AG04450 (cell line): ENCODE measurements at regions not wholly inside any gene's neighbourhood (a gene's known extent, or its start where the extent isn't known, plus 50 kb on each side); places are given as distances from the start of the nearest gene placed in this dataset.

Experiments used
- CTCF ChIA-PET: fragments of 300-600, 350-600 bp; formaldehyde crosslinking; extraction: SDS; loops from one replicate; lab custom pipeline; 2022; ENCODE audit warnings: antibody characterized with exemption, inconsistent platforms; lab: Charles Lee
- POLR2A ChIA-PET: fragments of 350-600 bp; formaldehyde crosslinking; extraction: SDS; loops from one replicate; lab custom pipeline; 2021; ENCODE audit warnings: antibody characterized with exemption, inconsistent platforms; lab: Yijun Ruan, JAX
- DNase-seq: peaks from one replicate; pipeline ENCODE4 v3.0.0-alpha.2; 2011; ENCODE audit warnings: low read depth, low spot score
- H3K27ac ChIP-seq: one replicate; pipeline ENCODE4 v1.5.1; 2012; ENCODE audit warnings: low read depth, low read length, control low read depth
- H3K27me3 ChIP-seq: one replicate; pipeline ENCODE4 v1.6.0; 2012; ENCODE audit warnings: low read length; ENCODE audit not compliant: control insufficient read depth, insufficient read depth
- H3K4me3 ChIP-seq: 2 replicates; pipeline ENCODE4 v1.5.1; 2011; ENCODE audit warnings: mild to moderate bottlenecking, low read depth, low read length, control low read depth
- H3K9me3 ChIP-seq: 2 replicates; pipeline ENCODE4 v1.5.1; 2012; ENCODE audit warnings: low read length; ENCODE audit not compliant: control insufficient read depth, insufficient read depth
- CTCF ChIP-seq: IDR thresholded peaks from 2 replicates; pipeline ENCODE4 v1.5.1; 2011; ENCODE audit warnings: low read depth, low read length, control low read depth, inconsistent platforms

DNA sequence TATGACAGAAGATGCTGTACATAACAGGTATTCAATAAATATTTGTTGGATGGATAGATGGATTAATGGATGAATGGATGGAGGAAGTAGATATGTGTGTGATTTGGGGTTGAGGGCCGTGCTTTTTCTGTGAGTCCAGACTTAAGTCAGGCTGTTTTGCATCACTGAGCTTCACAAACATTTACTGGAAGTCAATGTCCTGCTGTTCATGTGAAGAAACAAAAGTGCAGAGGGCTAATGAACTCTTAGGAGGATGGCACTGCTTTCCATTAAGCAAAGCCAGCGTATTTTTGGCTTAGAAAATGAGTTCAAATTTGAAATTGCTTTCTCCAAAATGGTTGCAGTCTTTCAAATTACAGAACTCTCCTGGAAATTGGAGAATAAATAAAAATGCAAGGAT is 260.6 kb upstream of the SASH1 start:
- CTCF ChIA-PET: interaction anchor here (0.6 kb wide), 1 partner anchor 66 kb away, joined by 3 read pairs; no protein-coding TSS in a partner anchor
- no peak overlapping the region for H3K27ac ChIP-seq
- no peaks in the 10 kb centered on the region for H3K27me3 ChIP-seq
- TF ChIP-seq CTCF: no peak
- no peak overlapping the region for H3K4me3 ChIP-seq
- H3K9me3 ChIP-seq: no peaks in the 10 kb centered on the region
- DNase-seq: no peak
- POLR2A ChIA-PET: no interaction called here

- no peak for TF ChIP-seq CTCF
- ChIA-PET POLR2A (no interaction called here), CTCF (interaction anchor here (0.5 kb wide), 1 partner anchor 17 kb away, joined by 5 read pairs; no protein-coding TSS in a partner anchor)
- H3K4me3 ChIP-seq: no peak overlapping the region
- no peaks in the 10 kb centered on the region for H3K27me3 ChIP-seq
- H3K27ac ChIP-seq: no peak overlapping the region
- no peaks in the 10 kb centered on the region for H3K9me3 ChIP-seq
- DNase-seq: no peak
These were observed 259.9 kb upstream of the SASH1 start for GRCh38 chr6:148082696-148083095.

- H3K4me3 ChIP-seq: no peak overlapping the region
- no peak overlapping the region for H3K27ac ChIP-seq
- no peak for TF ChIP-seq CTCF
- no peaks in the 10 kb centered on the region for H3K9me3 ChIP-seq
- ChIA-PET CTCF (no interaction called here), POLR2A (no interaction called here)
- H3K27me3 ChIP-seq: no peaks in the 10 kb centered on the region
- no peak for DNase-seq
These were observed 256.9 kb upstream of the SASH1 start for GRCh38 chr6:148085631-148086331.

DNA sequence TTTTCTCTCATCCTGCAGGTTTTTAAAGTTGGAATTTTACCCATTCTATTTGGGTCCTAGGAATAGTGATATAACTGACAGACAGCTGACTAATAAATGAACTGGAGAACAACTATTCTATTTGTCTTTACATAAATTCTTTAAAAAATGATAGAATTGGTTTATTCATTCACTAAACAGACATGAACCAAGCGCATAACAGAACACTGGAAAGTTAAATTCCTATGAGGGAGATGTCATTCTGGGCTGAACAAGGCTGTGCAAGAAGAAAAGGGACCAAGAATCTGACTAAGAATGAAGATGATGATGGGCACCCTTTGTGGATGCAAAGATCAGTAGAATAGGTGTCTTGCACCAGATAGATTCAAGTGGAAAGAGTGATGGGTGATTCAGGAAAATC is 256.3 kb upstream of the SASH1 start:
- CTCF ChIA-PET: no interaction called here
- Histone ChIP-seq H3K27me3 (no peaks in the 10 kb centered on the region), H3K4me3 (no peak overlapping the region), H3K9me3 (no peaks in the 10 kb centered on the region), H3K27ac (no peak overlapping the region)
- POLR2A ChIA-PET: no interaction called here
- TF ChIP-seq CTCF: no peak
- no peak for DNase-seq

DNA sequence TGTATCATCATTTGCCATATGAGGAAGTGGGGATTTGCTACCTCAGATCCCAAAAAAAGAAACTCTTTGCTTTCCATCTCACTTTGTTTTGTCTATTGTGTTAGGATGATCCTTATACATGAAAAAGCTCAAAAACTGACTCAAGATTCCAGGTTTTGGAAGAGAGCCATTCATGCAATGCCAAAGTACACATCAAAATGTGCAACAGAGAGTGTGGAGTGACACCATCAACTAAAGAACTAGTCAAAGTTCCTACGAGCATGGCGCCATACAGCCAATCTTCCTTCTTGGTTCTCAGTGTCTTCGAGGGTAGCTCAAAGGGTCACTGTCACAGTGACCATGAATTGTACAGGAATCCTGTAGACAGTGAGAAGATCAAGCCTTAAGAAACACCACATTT is 255.8 kb upstream of the SASH1 start:
- no peak for TF ChIP-seq CTCF
- no peak overlapping the region for H3K27ac ChIP-seq
- H3K27me3 ChIP-seq: no peaks in the 10 kb centered on the region
- no peak overlapping the region for H3K4me3 ChIP-seq
- no peaks in the 10 kb centered on the region for H3K9me3 ChIP-seq
- ChIA-PET POLR2A (no interaction called here), CTCF (no interaction called here)
- DNase-seq: no peak
